DMS 273 (cell line): ENCODE measurements at regions not wholly inside any gene's neighbourhood (a gene's known extent, or its start where the extent isn't known, plus 50 kb on each side); places are given as distances from the start of the nearest gene placed in this dataset.

Experiments
- DNase-seq: peaks from one replicate; lab custom pipeline; 2025; ENCODE audit not compliant: unreplicated experiment; lab: John Stamatoyannopoulos, UW

- no peak for DNase-seq
Measured at GRCh38 chr15:60093273-60094067, 89.4 kb downstream of the FOXB1 start.

DNA sequence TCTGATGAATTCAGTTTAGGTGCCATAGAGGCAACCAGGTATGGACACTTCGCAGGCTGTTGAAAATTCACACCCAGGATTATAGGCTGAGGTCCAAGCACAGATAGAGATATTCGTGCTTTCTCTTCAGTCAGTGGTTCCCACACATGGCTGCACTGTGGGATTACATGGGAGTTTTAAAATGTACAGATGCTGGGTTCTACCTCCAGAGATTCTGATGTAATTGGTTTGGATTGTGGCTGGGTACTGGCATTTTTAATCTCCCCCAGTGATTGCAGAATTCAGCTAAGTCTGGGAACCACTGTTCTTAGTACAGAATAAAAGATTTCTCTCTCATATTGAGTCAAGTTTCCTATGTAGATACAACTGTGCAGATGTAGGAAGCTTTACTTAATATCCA is 91.6 kb downstream of the FOXB1 start:
- no peak for DNase-seq

GRCh38 chr15:60096157-60096556 is 92.0 kb downstream of the FOXB1 start:
- DNase-seq: no peak

DNA sequence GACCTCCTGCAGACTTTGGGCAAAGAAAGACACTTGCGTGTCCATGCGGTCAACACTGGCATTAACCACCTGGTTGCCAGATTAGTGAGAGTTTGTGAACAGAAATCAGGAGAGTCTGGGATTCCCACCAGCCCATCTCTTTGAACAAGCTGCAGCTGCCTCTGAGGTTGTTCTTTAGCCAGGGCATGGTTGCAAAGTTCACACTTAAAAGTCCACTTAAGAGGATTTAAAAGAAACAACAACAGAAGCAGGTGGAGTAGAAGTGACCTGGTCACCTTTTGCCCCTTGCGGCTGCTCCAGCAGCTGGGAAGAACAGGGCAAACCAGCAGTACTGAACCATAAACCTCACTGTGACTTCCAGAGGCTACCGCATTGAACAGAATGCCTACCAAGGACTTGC is 97.3 kb downstream of the FOXB1 start:
- no peak for DNase-seq

GRCh38 chr15:60102748-60103147 is 98.6 kb downstream of the FOXB1 start:
- DNase-seq: no peak

GRCh38 chr15:60110909-60111308 is 106.8 kb downstream of the FOXB1 start:
- no peak for DNase-seq

- no peak for DNase-seq
Measured at GRCh38 chr15:60115579-60116380, 111.7 kb downstream of the FOXB1 start.

- DNase-seq: no peak
Measured at GRCh38 chr15:60116456-60117089, 112.5 kb downstream of the FOXB1 start.

GRCh38 chr15:60118146-60118545 is 114.0 kb downstream of the FOXB1 start:
- DNase-seq: no peak

DNA sequence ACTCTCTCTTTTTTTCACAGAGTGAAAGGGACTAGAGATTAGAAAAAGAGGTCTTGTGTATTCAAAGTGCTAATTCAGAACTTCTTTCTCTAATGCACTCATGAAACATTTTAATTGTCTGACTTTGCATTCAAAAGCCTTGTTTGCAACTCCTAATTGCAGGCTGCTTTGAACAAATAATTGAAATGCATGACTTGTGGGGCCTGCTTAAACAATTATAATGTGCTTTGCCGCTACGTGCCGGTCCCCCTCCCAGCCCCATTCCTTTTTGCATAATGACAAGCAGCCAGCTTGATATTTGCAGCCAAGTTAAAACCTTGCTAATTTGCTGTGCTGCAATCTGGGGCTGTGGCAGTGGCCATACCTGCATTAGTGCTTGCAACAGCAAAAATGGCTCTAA is 114.5 kb downstream of the FOXB1 start:
- DNase-seq: no peak

DNA sequence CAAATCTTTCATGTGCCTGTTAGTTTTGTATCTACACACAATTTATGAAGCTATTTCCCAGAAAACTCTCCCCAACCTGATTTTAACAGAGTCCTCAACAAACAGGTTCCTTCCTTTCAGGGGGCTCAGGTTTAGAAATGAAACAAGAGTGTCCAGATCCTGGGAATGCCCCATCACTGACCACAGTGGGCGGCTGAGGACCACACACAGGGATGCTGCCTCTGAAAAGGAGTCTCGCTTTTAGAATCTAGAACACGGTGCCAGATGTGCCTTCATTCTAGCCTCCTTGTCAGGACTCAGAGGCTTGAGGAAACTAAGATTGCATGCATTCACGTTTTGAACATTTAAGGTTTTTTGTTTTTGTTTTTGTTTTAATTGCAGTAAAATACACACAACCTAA is 115.0 kb downstream of the FOXB1 start:
- no peak for DNase-seq

GRCh38 chr15:60120100-60120499 is 116.0 kb downstream of the FOXB1 start:
- DNase-seq: no peak

GRCh38 chr15:60121845-60122244 is 117.7 kb downstream of the FOXB1 start:
- no peak for DNase-seq

- no peak for DNase-seq
Measured at GRCh38 chr15:60122691-60123090, 118.6 kb downstream of the FOXB1 start.

- no peak for DNase-seq
Measured at GRCh38 chr15:60124460-60125070, 120.5 kb downstream of the FOXB1 start.

DNA sequence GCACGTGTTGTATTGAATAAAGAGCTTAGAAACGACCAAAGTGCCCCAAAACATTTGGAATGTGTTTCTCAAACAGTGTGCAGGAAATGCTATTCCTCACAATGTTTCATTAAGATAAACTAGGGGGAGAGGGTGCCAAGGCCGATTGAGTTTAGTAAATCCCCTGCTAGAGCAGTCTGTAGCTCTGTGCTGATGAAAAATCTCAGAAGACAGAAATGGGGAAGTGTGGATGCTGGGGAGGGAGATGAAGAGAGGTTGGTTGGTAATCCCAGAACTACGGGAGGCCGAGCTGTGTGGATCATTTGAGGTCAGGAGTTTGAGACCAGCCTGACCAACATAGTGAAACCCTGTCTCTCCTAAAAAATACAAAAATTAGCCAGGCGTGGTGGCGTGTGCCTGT is 121.2 kb downstream of the FOXB1 start:
- no peak for DNase-seq

GRCh38 chr15:60126200-60126599 is 122.1 kb downstream of the FOXB1 start:
- no peak for DNase-seq

GRCh38 chr15:60126661-60127060 is 122.5 kb downstream of the FOXB1 start:
- no peak for DNase-seq

DNA sequence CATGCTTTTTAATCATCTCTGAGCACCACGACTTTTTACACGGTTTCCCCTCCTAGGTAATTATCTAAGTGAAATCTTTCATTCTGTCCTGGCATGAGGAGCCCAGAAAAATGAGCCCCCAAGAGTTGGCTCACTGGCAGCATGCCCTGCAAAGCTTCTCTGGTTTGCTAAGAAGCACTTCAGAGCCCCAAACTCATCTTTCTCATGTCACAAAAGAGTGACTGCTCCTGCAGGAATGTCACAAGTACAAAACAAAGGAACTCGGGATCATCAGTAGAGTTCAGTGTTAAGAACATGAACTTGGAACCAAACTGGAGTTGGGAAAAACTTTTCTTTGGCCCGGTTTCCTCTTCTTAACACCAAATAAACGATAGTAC is 123.9 kb downstream of the FOXB1 start:
- DNase-seq: no peak

DNA sequence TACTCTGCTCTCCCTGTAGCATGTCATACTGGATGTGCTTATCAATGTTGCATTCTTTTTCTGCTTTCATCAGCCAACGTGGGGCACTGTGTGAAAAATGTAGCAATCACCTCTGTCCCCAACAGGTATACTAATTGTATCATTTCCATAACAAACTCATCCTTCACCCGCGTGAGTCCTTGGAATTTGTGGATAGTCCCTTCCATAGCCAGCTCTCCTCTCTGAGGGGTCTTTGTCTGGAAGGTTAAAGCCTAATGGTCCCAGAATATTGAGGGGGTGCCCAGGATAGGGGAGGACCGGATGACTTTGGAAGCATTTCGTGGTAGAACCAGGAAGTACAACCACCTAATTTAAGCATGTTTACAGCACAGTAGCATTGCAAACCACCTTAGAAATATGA is 124.6 kb downstream of the FOXB1 start:
- DNase-seq: no peak

DNA sequence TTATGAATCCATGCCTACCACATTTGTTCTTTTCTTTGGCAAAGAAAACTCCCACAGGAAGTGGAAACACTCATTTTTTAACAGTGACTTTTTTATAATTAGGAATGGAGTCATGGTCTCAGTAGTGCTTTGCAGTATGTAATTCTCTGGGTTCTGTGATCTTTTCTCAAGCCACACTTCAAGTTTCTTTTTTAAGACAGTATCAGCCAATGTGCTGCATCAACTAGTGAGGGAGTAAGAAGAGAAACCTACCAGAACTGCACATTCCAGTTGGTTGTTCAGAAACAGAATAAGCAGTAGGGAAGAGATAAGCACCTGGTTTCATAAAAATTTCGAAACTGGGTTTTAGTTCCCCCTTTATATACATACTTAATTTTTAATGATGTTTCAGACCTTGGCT is 126.3 kb downstream of the FOXB1 start:
- DNase-seq: no peak

DNA sequence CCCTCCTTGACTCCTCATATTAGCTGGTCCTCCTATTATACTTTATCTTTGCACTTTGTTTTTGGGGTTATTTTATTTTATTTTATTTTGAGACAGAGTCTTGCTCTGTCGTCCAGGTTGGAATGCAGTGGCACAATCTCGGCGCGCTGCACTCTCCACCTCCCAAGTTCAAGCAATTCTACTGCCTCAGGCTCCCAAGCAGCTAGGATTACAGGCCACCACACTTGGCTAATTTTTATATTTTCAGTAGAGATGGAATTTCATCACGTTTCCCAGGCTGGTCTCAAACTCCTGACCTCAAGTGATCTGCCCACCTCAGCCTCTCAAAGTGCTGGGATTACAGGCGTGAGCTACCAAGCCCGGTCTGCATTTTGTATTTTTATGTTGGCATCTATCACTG is 126.7 kb downstream of the FOXB1 start:
- no peak for DNase-seq
